HepG2 (cell line): ENCODE measurements at regions not wholly inside any gene's neighbourhood (a gene's known extent, or its start where the extent isn't known, plus 50 kb on each side); places are given as distances from the start of the nearest gene placed in this dataset.

Experiments
- ARID2 ChIP-seq: sonication (generic); formaldehyde crosslinking; IDR thresholded peaks from 2 replicates; pipeline ENCODE4 v1.8.1; 2022; ENCODE audit warnings: mild to moderate bottlenecking, missing genetic modification reagents, borderline replicate concordance
- ASH2L ChIP-seq: fragments of 300-600, 200-600 bp; sonication (generic); IDR thresholded peaks from 2 replicates; pipeline ENCODE4 v1.7.0; 2017; ENCODE audit warnings: low read depth, mild to moderate bottlenecking, moderate library complexity, mixed read lengths, low read length; ENCODE audit not compliant: insufficient read length
- BRD4 ChIP-seq: sonication (generic); formaldehyde crosslinking; IDR thresholded peaks from 2 replicates; pipeline ENCODE4 v1.4.0; 2020; ENCODE audit warnings: missing genetic modification reagents
- CCAR2 ChIP-seq: fragments of 200-400 bp; formaldehyde crosslinking; optimal IDR thresholded peaks from 2 replicates; pipeline ENCODE3; 2018; ENCODE audit warnings: low read depth, mild to moderate bottlenecking, low read length, moderate library complexity
- FOSL1 ChIP-seq: sonication (generic); formaldehyde crosslinking; IDR thresholded peaks from 2 replicates; pipeline ENCODE4 v1.9.0; 2021; ENCODE audit warnings: missing genetic modification reagents, borderline replicate concordance
- FOXC1 ChIP-seq: sonication (generic); formaldehyde crosslinking; IDR thresholded peaks from 2 replicates; pipeline ENCODE4 v1.8.0; 2022; ENCODE audit warnings: mild to moderate bottlenecking, missing genetic modification reagents, borderline replicate concordance
- HDAC6 ChIP-seq: fragments of 200-600 bp; sonication (generic); IDR thresholded peaks from 2 replicates; pipeline ENCODE4 v1.7.0; 2017; ENCODE audit warnings: mild to moderate bottlenecking, antibody characterized with exemption, low read length, low read depth
- HNRNPL ChIP-seq: fragments of 200-400 bp; formaldehyde crosslinking; IDR thresholded peaks from 2 replicates; pipeline ENCODE4 v1.6.1; 2017; ENCODE audit warnings: mild to moderate bottlenecking, low read depth, low read length
- IRX3 ChIP-seq: sonication (generic); formaldehyde crosslinking; IDR thresholded peaks from 2 replicates; pipeline ENCODE4 v1.8.1; 2023; ENCODE audit warnings: mild to moderate bottlenecking, low read depth, missing genetic modification reagents, borderline replicate concordance
- MLX ChIP-seq: IDR thresholded peaks from 2 replicates; pipeline ENCODE4 v1.6.1; 2016
- MTF2 ChIP-seq: sonication (generic); formaldehyde crosslinking; IDR thresholded peaks from 2 replicates; pipeline ENCODE4 v1.5.0; 2020; ENCODE audit warnings: missing genetic modification reagents, borderline replicate concordance
- MYC ChIP-seq: sonication (generic); formaldehyde crosslinking; IDR thresholded peaks from 2 replicates; pipeline ENCODE4 v1.9.0; 2021; ENCODE audit warnings: missing genetic modification reagents, borderline replicate concordance
- NCOA1 ChIP-seq: sonication (generic); formaldehyde crosslinking; IDR thresholded peaks from 2 replicates; pipeline ENCODE4 v1.9.0; 2021; ENCODE audit warnings: missing genetic modification reagents
- POLR2A ChIP-seq, 2 experiments: IDR thresholded peaks; 2 replicates each; pipeline ENCODE4 v1.6.1; 2011; ENCODE audit warnings: low read depth in 2 of 2, low read length in 2 of 2, mild to moderate bottlenecking in 1 of 2, moderate library complexity in 1 of 2; ENCODE audit not compliant: insufficient read depth in 1 of 2
- SMAD9 ChIP-seq: sonication (generic); formaldehyde crosslinking; IDR thresholded peaks from 2 replicates; pipeline ENCODE4 v1.5.1; 2020; ENCODE audit warnings: mild to moderate bottlenecking, missing genetic modification reagents
- ZBTB42 ChIP-seq: sonication (generic); formaldehyde crosslinking; IDR thresholded peaks from 2 replicates; pipeline ENCODE4 v1.5.0; 2020; ENCODE audit warnings: mild to moderate bottlenecking, missing genetic modification reagents
- ZBTB8A ChIP-seq: sonication (generic); formaldehyde crosslinking; IDR thresholded peaks from 2 replicates; pipeline ENCODE4 v1.4.0; 2020; ENCODE audit warnings: mild to moderate bottlenecking, low read depth, missing genetic modification reagents, borderline replicate concordance
- ZNF142 ChIP-seq: sonication (generic); formaldehyde crosslinking; IDR thresholded peaks from 2 replicates; pipeline ENCODE4 v1.4.0; 2020; ENCODE audit warnings: missing genetic modification reagents
- ZNF883 ChIP-seq: sonication (generic); formaldehyde crosslinking; IDR thresholded peaks from 2 replicates; pipeline ENCODE4 v1.5.1; 2020; ENCODE audit warnings: mild to moderate bottlenecking, missing genetic modification reagents; ENCODE audit errors: not compliant biosample characterization
- ZSCAN20 ChIP-seq: sonication (generic); formaldehyde crosslinking; IDR thresholded peaks from 2 replicates; pipeline ENCODE4 v1.4.0; 2020; ENCODE audit warnings: missing genetic modification reagents, mild to moderate bottlenecking, borderline replicate concordance
- ZSCAN31 ChIP-seq: sonication (generic); formaldehyde crosslinking; IDR thresholded peaks from 2 replicates; pipeline ENCODE4 v1.5.0; 2020; ENCODE audit warnings: low read depth, mild to moderate bottlenecking, missing genetic modification reagents
- ZZZ3 ChIP-seq: sonication (generic); formaldehyde crosslinking; IDR thresholded peaks from 2 replicates; pipeline ENCODE4 v1.4.0; 2020; ENCODE audit warnings: missing genetic modification reagents, mild to moderate bottlenecking, borderline replicate concordance

- TF ChIP-seq BRD4 (CRISPR knock-in tag) (peak; percentile 90), ZSCAN20 (CRISPR knock-in tag) (no peak), ARID2 (no peak), ZZZ3 (CRISPR knock-in tag) (peak; percentile 82; the same call in 1 of the 2 replicates), FOSL1 (CRISPR knock-in tag) (no peak), FOXC1 (CRISPR knock-in tag) (0 out of 2 replicates have a peak, but pooled peaks have one; percentile 11), NCOA1 (CRISPR knock-in tag) (peak; percentile 83; the same call in 1 of the 2 replicates), ZBTB42 (CRISPR knock-in tag) (0 out of 2 replicates have a peak, but pooled peaks have one; percentile 47), ZNF142 (CRISPR knock-in tag) (no peak), MYC (CRISPR knock-in tag) (peak; percentile 95), CCAR2 (peak; percentile 33), HNRNPL (peak; percentile 87; the same call in 1 of the 2 replicates), ZSCAN31 (peak; percentile 46; the same call in 1 of the 2 replicates), MTF2 (no peak; the same call in 1 of the 2 replicates), IRX3 (no peak), HDAC6 (no peak), ZNF883 (CRISPR knock-in tag) (peak; percentile 44), ZBTB8A (CRISPR knock-in tag) (no peak), POLR2A (IDR thresholded peaks at IDR 0.05; ENCODE audit: insufficient read depth in 1 of 2, low read depth in 2 of 2, low read length in 2 of 2) (peak in 1 of 2 experiments; percentile 83; a peak in 2 of 4 replicates), MLX (peak; percentile 79), SMAD9 (CRISPR knock-in tag) (no peak), ASH2L (no peak)
Measured at GRCh38 chr9:91036826-91037510, 235.3 kb downstream of the SYK start (continued).
